ENCODE measurements at regions not wholly inside any gene's neighbourhood (a gene's known extent, or its start where the extent isn't known, plus 50 kb on each side); places are given as distances from the start of the nearest gene placed in this dataset.

DNA sequence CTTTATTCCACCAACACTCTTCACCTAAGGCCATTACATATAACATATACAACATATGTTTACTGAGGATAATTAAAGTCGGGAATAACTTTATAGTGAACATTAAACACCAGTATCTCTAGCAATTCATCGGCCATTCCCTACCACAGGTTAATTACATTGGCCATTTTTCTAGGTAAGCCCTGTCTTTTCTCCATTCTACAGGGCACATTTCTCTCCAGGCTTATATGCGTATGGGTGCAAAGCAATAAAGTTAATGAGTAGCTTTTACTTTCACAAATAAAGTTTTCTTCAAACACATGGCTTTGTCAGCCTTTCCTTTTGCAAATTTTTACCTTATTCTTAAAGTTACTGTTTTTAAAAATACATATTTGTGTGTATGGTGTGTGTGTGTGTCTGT lies 111.9 kb upstream of the IQCM start:
- TF ChIP-seq ZNF7 (CRISPR knock-in tag; IDR thresholded peaks at IDR 0.05) (no peak), DPF2 (CRISPR knock-in tag; IDR thresholded peaks at IDR 0.05; ENCODE audit: borderline replicate concordance, low read depth) (no peak)
